ENCODE measurements at regions not wholly inside any gene's neighbourhood (a gene's known extent, or its start where the extent isn't known, plus 50 kb on each side); places are given as distances from the start of the nearest gene placed in this dataset.

DNA sequence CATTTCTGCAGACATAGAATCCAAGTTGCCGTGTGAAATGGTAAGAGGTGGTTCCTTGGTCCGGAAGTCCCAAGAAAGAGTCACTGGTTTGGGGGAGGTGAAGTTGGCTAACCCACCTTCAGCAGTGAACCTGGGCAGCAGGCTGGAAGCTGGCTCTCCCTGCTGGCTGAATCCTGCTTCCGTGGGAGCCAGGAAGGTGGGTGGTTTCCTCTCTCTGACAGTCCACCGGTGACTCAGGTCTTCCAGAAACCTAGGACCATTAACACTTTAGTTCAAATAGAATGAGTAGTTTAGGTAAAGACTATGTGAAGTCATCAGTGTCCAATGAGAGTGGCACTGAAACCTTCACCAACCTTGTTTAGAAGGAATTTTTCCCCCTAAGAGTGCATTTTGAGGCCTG is 87.4 kb upstream of the CACNA2D3 start:
- Histone ChIP-seq H2AFZ (ENCODE audit: low read depth, low read length) (no peak overlapping the region), H3K36me3 (ENCODE audit: control insufficient read depth, insufficient read depth, low read length) (no peaks in the 10 kb centered on the region), H3K9ac (ENCODE audit: insufficient read depth in 1 of 2, low read depth in 2 of 2, low read length in 2 of 2) (no peak overlapping the region), H3K9me3 (replicated peaks; ENCODE audit: control insufficient read depth, insufficient read depth, low read depth, low read length) (no peaks in the 10 kb centered on the region), H3K9me1 (ENCODE audit: control insufficient read depth, insufficient read depth, low read length) (no peaks in the 10 kb centered on the region), H3K4me2 (ENCODE audit: insufficient read depth, low read length) (no peak overlapping the region), H3K4me3 (no peak overlapping the region), H3K4me1 (replicated peaks in 1 of 2; ENCODE audit: control insufficient read depth in 2 of 2, insufficient read depth in 2 of 2, low read length in 2 of 2) (peaks cover 0 to 4% of the 10 kb centered on the region in 2 experiments; a peak in 1 of 5 replicates), H4K20me1 (replicated peaks; ENCODE audit: control insufficient read depth, insufficient read depth, low read length) (no peaks in the 10 kb centered on the region), H3K27ac (ENCODE audit: extremely low read depth, low read depth, low read length) (no peak overlapping the region), H3K27me3 (ENCODE audit: control insufficient read depth in 2 of 2, insufficient read depth in 2 of 2, low read length in 2 of 2) (peaks cover 0 to 6% of the 10 kb centered on the region in 2 experiments; a peak in 2 of 5 replicates), H3K79me2 (ENCODE audit: control insufficient read depth, insufficient read depth, low read length) (no peaks in the 10 kb centered on the region)
- in situ Hi-C loops (cut with MboI) (no loop called here), intact Hi-C loops (cut with micrococcal nuclease) (no loop called here)
- FAIRE-seq (no peak), ATAC-seq (no peak), DNase-seq (ENCODE audit: extremely low read depth in 1 of 4, low spot score in 3 of 4) (no peak)
- WGBS (ENCODE audit: insufficient coverage, low coverage, missing lambda C conversion rate): 0% methylated on average over 2 of the region's 4 CpGs
- BruUV-seq (replicated peaks): no TSS peak
- CTCF ChIA-PET (ENCODE audit: low intra/inter-chr PET ratio): no interaction called here
- POLR2A ChIA-PET: no interaction called here
- TF ChIP-seq RUNX1 (IDR thresholded peaks at IDR 0.05; ENCODE audit: low read depth) (no peak), KLF13 (tag; IDR thresholded peaks at IDR 0.05; ENCODE audit: borderline replicate concordance, low read depth) (no peak), KLF1 (tag; IDR thresholded peaks at IDR 0.05) (no peak), STAT5A (IDR thresholded peaks at IDR 0.05; ENCODE audit: borderline replicate concordance, low read length) (no peak), ETS1 (conservative IDR thresholded peaks at IDR 0.05; ENCODE audit: control insufficient read depth, low read depth, low read length) (no peak), CBX1 (IDR thresholded peaks at IDR 0.05; ENCODE audit: low read depth) (no peak), CXXC5 (CRISPR knock-in tag; IDR thresholded peaks at IDR 0.05) (no peak), NR2F6 (CRISPR knock-in tag; IDR thresholded peaks at IDR 0.05) (no peak), ZBTB7A (IDR thresholded peaks at IDR 0.05; ENCODE audit: borderline replicate concordance, control insufficient read depth, low read depth, low read length) (no peak), KHSRP (IDR thresholded peaks at IDR 0.05) (no peak), TBL1XR1 (IDR thresholded peaks at IDR 0.05; ENCODE audit: low read length in 2 of 2) (no peak), SNRNP70 (optimal IDR thresholded peaks at IDR 0.05; ENCODE audit: low read depth, low read length) (no peak), ZNF263 (CRISPR knock-in tag; IDR thresholded peaks at IDR 0.05; ENCODE audit: borderline replicate concordance) (no peak)

All from K562 (cell line).